HCT116 (cell line): ENCODE measurements at regions not wholly inside any gene's neighbourhood (a gene's known extent, or its start where the extent isn't known, plus 50 kb on each side); places are given as distances from the start of the nearest gene placed in this dataset.

ENCODE experiments used
- ATAC-seq: fragments of 200-7000 bp; cut with Tn5 transposase; 2 replicates; pipeline ENCODE4 v1.9.1; 2020; ENCODE audit warnings: mild to moderate bottlenecking, moderate library complexity
- BruUV-seq: library from RNA; stranded (reverse); fragments of 400-500 nt; replicated peaks from 2 replicates; lab custom pipeline; 2021; lab: Mats Ljungman, UMichigan
- CTCF ChIA-PET: fragments of 300-600 bp; sonication (Branson Sonifier 250); formaldehyde crosslinking; loops from one replicate; lab custom pipeline; 2021; ENCODE audit warnings: antibody characterized with exemption; lab: Charles Lee
- POLR2A ChIA-PET: fragments of 300-600, 350-600 bp; sonication (Branson Sonifier 250); formaldehyde crosslinking; loops from one replicate; lab custom pipeline; 2021; ENCODE audit warnings: antibody characterized with exemption; lab: Charles Lee
- RAD21 ChIA-PET, 2 experiments: fragments of 300-600 bp; sonication (Branson Sonifier 250); formaldehyde crosslinking; loops; one replicate each; lab custom pipeline; 2023; ENCODE audit warnings: low total read pairs in 2 of 2; ENCODE audit not compliant: uncharacterized antibody in 2 of 2, unreplicated experiment in 2 of 2, low non-redundant PET in 1 of 2; lab: Charles Lee
- DNase-seq: peaks from one replicate; pipeline ENCODE4 v3.0.0-alpha.2; 2010; ENCODE audit warnings: low read depth, low spot score
- H2AFZ ChIP-seq: fragments of 200-600 bp; shearing (Covaris generic), sonication (generic); 2 replicates; pipeline ENCODE4 v1.6.1; 2017; ENCODE audit warnings: low read depth, mixed run types, mixed read lengths, antibody characterized with exemption, low read length; ENCODE audit not compliant: poor library complexity, severe bottlenecking
- H3K27ac ChIP-seq: 2 replicates; pipeline ENCODE4 v1.5.1; 2012; ENCODE audit warnings: low read depth, low read length
- H3K27me3 ChIP-seq: fragments of 200-600 bp; sonication (generic); 2 replicates; pipeline ENCODE4 v1.6.1; 2016; ENCODE audit warnings: mixed run types, low read length, mixed read lengths; ENCODE audit not compliant: insufficient read depth
- H3K36me3 ChIP-seq, 2 experiments: fragments of 200-500 bp in 1 of 2; fragments of 200-600 bp in 1 of 2; sonication (Bioruptor generic) in 1 of 2; sonication (generic) in 1 of 2; 2 replicates each; pipeline versions ENCODE4 v1.5.1 to v1.6.1; 2014 to 2016; ENCODE audit warnings: low read length in 2 of 2, inconsistent platforms in 1 of 2, mixed read lengths in 1 of 2, mixed run types in 1 of 2; ENCODE audit not compliant: insufficient read depth in 2 of 2, control insufficient read depth in 1 of 2
- H3K4me1 ChIP-seq, 2 experiments: fragments of 200-600 bp in 1 of 2; sonication (generic) in 1 of 2; 2 replicates each; pipeline versions ENCODE4 v1.5.1 to v1.6.1; 2012 to 2017; ENCODE audit warnings: low read length in 2 of 2, inconsistent platforms in 1 of 2, mild to moderate bottlenecking in 1 of 2, mixed read lengths in 1 of 2, mixed run types in 1 of 2, moderate library complexity in 1 of 2; ENCODE audit not compliant: insufficient read depth in 2 of 2, control insufficient read depth in 1 of 2
- H3K4me2 ChIP-seq: fragments of 200-600 bp; sonication (generic); 2 replicates; pipeline ENCODE4 v1.6.1; 2017; ENCODE audit warnings: mixed run types, low read length, mixed read lengths
- H3K4me3 ChIP-seq, 2 experiments: fragments of 200-600 bp in 1 of 2; sonication (generic) in 1 of 2; replicated peaks in 1 of 2; 2 replicates each; pipeline ENCODE4 v1.5.1; 2011 to 2016; ENCODE audit warnings: low read length in 2 of 2, control low read depth in 1 of 2, low read depth in 1 of 2, mild to moderate bottlenecking in 1 of 2, mixed read lengths in 1 of 2, mixed run types in 1 of 2
- H3K79me2 ChIP-seq: fragments of 200-600 bp; sonication (generic); 2 replicates; pipeline ENCODE4 v1.6.1; 2017; ENCODE audit warnings: mild to moderate bottlenecking, mixed run types, low read length, moderate library complexity, mixed read lengths; ENCODE audit not compliant: insufficient read depth
- H3K9ac ChIP-seq: fragments of 200-600 bp; sonication (generic); 2 replicates; pipeline ENCODE4 v1.6.1; 2016; ENCODE audit warnings: low read length, mixed read lengths
- H3K9me2 ChIP-seq: fragments of 200-600 bp; sonication (generic), shearing (Covaris generic); 2 replicates; pipeline ENCODE4 v1.6.1; 2017; ENCODE audit warnings: mixed run types, mild to moderate bottlenecking, moderate library complexity; ENCODE audit not compliant: insufficient read depth
- H3K9me3 ChIP-seq, 2 experiments: fragments of 200-500 bp in 1 of 2; fragments of 200-600 bp in 1 of 2; sonication (Bioruptor generic) in 1 of 2; sonication (generic) in 1 of 2; 2 replicates each; pipeline ENCODE4 v1.6.1; 2014 to 2017; ENCODE audit warnings: low read length in 2 of 2, mixed read lengths in 2 of 2, inconsistent platforms in 1 of 2, low read depth in 1 of 2, mild to moderate bottlenecking in 1 of 2, mixed run types in 1 of 2, moderate library complexity in 1 of 2; ENCODE audit not compliant: control insufficient read depth in 1 of 2, insufficient read depth in 1 of 2
- H4K20me1 ChIP-seq: fragments of 200-600 bp; sonication (generic), shearing (Covaris generic); 2 replicates; pipeline ENCODE4 v1.6.1; 2017; ENCODE audit warnings: mixed run types, mild to moderate bottlenecking, moderate library complexity; ENCODE audit not compliant: insufficient read depth
- CBX3 ChIP-seq: IDR thresholded peaks from 2 replicates; pipeline ENCODE4 v1.6.1; 2012; ENCODE audit warnings: low read depth
- EZH2phosphoT487 ChIP-seq: fragments of 200-600 bp; IDR thresholded peaks from 2 replicates; pipeline ENCODE4 v1.6.1; 2018; ENCODE audit warnings: antibody characterized with exemption, borderline replicate concordance
- POLR2A ChIP-seq: IDR thresholded peaks from 2 replicates; pipeline ENCODE4 v1.7.0; 2011; ENCODE audit warnings: borderline replicate concordance; ENCODE audit not compliant: insufficient read depth, insufficient read length; ENCODE audit errors: extremely low read depth
- SRF ChIP-seq: IDR thresholded peaks from 2 replicates; pipeline ENCODE4 v1.6.1; 2012; ENCODE audit warnings: low read depth
- TCF7L2 ChIP-seq: IDR thresholded peaks from 2 replicates; pipeline ENCODE4 v1.7.0; 2011; ENCODE audit warnings: borderline replicate concordance, inconsistent platforms; ENCODE audit not compliant: insufficient read depth, insufficient read length; ENCODE audit errors: extremely low read depth
- ZNF274 ChIP-seq: fragments of 200-500 bp; sonication (Bioruptor generic); IDR thresholded peaks from 2 replicates; pipeline ENCODE4 v1.6.1; 2014; ENCODE audit warnings: mild to moderate bottlenecking, low read depth, low read length, inconsistent platforms
- intact Hi-C: fragments of 100-400 bp; cut with micrococcal nuclease; formaldehyde crosslinking; loops from 2 replicates; pipeline ENCODE4 v1.10.0; 2022
- TF ChIP-seq, protein P1 (sequence below): IDR thresholded peaks from 2 replicates; pipeline ENCODE4 v1.6.1; 2011; ENCODE audit warnings: mild to moderate bottlenecking, low read length, moderate library complexity; ENCODE audit not compliant: insufficient replicate concordance; ENCODE audit errors: extremely low read depth
- TF ChIP-seq, protein P2 (sequence below): IDR thresholded peaks from 2 replicates; pipeline ENCODE4 v1.6.1; 2012
- TF ChIP-seq, protein P3 (sequence below): IDR thresholded peaks from 2 replicates; pipeline ENCODE4 v1.6.1; 2012; ENCODE audit warnings: low read depth

DNA sequence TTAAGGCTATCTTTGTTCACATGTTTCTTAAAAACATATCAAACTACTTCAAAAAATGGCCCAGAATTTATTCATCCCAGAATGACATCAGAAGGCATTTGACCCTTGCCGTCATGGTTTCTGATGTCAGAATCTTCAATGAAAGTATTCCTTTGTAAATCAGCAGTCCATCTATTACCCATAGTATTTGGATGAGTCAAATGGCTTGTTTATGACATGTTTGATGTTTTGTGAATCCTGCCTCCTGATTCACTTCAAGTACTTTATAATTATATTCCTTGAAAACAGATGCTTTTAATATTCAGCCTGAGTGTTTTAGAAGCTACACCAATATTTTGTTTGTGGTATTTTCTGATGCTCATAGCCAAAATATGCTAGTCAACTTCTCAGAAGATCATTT lies 200.8 kb upstream of the MEF2C start (continued):
- TF ChIP-seq, protein P1, sequence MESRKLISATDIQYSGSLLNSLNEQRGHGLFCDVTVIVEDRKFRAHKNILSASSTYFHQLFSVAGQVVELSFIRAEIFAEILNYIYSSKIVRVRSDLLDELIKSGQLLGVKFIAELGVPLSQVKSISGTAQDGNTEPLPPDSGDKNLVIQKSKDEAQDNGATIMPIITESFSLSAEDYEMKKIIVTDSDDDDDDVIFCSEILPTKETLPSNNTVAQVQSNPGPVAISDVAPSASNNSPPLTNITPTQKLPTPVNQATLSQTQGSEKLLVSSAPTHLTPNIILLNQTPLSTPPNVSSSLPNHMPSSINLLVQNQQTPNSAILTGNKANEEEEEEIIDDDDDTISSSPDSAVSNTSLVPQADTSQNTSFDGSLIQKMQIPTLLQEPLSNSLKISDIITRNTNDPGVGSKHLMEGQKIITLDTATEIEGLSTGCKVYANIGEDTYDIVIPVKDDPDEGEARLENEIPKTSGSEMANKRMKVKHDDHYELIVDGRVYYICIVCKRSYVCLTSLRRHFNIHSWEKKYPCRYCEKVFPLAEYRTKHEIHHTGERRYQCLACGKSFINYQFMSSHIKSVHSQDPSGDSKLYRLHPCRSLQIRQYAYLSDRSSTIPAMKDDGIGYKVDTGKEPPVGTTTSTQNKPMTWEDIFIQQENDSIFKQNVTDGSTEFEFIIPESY, result no peak
- TF ChIP-seq, protein P2, sequence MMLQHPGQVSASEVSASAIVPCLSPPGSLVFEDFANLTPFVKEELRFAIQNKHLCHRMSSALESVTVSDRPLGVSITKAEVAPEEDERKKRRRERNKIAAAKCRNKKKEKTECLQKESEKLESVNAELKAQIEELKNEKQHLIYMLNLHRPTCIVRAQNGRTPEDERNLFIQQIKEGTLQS, result no peak
- no peak for TF ChIP-seq POLR2A
- TF ChIP-seq TCF7L2, result no peak
- TF ChIP-seq EZH2phosphoT487, result no peak
- TF ChIP-seq, all 23 proteins: peak for 0

DNA sequence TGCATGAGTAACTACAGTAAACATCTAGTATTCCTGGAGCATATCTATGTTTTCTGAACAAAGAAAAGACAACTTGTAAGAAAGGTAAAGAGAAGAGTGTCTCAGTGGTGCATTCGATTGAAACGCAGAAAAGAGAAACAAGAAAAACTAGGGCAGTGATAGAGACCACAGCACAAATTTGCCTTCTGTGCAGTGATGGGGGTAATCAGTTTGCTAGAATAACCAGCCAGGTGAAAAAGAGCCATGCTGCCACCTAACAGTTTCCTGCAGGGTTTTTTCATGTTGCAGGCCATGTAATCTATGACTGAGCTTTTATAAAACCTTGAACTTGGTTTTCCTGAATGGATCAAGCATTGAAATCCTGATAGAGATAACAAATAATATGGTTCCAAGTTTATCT lies 198.4 kb upstream of the MEF2C start:
- CTCF ChIA-PET, result no interaction called here
- no peak for DNase-seq
- H3K9ac ChIP-seq, result no peak overlapping the region
- TF ChIP-seq CBX3 (no peak), SRF (no peak), POLR2A (no peak), ZNF274 (no peak)
- TF ChIP-seq, protein P3, sequence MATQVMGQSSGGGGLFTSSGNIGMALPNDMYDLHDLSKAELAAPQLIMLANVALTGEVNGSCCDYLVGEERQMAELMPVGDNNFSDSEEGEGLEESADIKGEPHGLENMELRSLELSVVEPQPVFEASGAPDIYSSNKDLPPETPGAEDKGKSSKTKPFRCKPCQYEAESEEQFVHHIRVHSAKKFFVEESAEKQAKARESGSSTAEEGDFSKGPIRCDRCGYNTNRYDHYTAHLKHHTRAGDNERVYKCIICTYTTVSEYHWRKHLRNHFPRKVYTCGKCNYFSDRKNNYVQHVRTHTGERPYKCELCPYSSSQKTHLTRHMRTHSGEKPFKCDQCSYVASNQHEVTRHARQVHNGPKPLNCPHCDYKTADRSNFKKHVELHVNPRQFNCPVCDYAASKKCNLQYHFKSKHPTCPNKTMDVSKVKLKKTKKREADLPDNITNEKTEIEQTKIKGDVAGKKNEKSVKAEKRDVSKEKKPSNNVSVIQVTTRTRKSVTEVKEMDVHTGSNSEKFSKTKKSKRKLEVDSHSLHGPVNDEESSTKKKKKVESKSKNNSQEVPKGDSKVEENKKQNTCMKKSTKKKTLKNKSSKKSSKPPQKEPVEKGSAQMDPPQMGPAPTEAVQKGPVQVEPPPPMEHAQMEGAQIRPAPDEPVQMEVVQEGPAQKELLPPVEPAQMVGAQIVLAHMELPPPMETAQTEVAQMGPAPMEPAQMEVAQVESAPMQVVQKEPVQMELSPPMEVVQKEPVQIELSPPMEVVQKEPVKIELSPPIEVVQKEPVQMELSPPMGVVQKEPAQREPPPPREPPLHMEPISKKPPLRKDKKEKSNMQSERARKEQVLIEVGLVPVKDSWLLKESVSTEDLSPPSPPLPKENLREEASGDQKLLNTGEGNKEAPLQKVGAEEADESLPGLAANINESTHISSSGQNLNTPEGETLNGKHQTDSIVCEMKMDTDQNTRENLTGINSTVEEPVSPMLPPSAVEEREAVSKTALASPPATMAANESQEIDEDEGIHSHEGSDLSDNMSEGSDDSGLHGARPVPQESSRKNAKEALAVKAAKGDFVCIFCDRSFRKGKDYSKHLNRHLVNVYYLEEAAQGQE, result no peak
- TF ChIP-seq, all 23 proteins: peak for 0
- no peaks in the 10 kb centered on the region for H3K4me1 ChIP-seq
- H4K20me1 ChIP-seq, result no peaks in the 10 kb centered on the region
- ChIA-PET RAD21 (no interaction called here), POLR2A (no interaction called here)
- H3K27me3 ChIP-seq, result no peaks in the 10 kb centered on the region
- no peak for ATAC-seq
- H3K9me2 ChIP-seq, result no peaks in the 10 kb centered on the region
- H3K79me2 ChIP-seq, result no peaks in the 10 kb centered on the region
- no peak overlapping the region for H3K4me3 ChIP-seq
- no peak overlapping the region for H3K4me2 ChIP-seq
- no peaks in the 10 kb centered on the region for H3K36me3 ChIP-seq
- no TSS peak for BruUV-seq
- H3K9me3 ChIP-seq, result no peaks in the 10 kb centered on the region
- intact Hi-C loops, result no loop called here
- H3K27ac ChIP-seq, result no peak overlapping the region
- no peak overlapping the region for H2AFZ ChIP-seq
